Right cardiac atrium (tissue), 5 donors: ENCODE measurements at regions not wholly inside any gene's neighbourhood (a gene's known extent, or its start where the extent isn't known, plus 50 kb on each side); places are given as distances from the start of the nearest gene placed in this dataset.

Source experiments
- ATAC-seq, 2 donors: fragments of 200-7000 bp; cut with Tn5 transposase; one replicate each; pipeline versions ENCODE4 v1.8.0 to v1.9.1; 2020; ENCODE audit warnings: moderate library complexity in 2 of 2, mild to moderate bottlenecking in 1 of 2
- DNase-seq, 3 donors: peaks; one replicate each; pipeline ENCODE4 v3.0.0-alpha.2; 2020
- H3K27ac ChIP-seq: one replicate; pipeline ENCODE4 v1.5.1; 2013; ENCODE audit warnings: mild to moderate bottlenecking, low read length, control low read depth, moderate library complexity
- H3K27me3 ChIP-seq: one replicate; pipeline ENCODE4 v1.6.1; 2013; ENCODE audit not compliant: control insufficient read depth, insufficient read depth
- H3K4me1 ChIP-seq: one replicate; pipeline ENCODE4 v1.6.1; 2013; ENCODE audit warnings: low read length; ENCODE audit not compliant: control insufficient read depth, insufficient read depth
- H3K4me3 ChIP-seq: one replicate; pipeline ENCODE4 v1.5.1; 2013; ENCODE audit warnings: low read length, control low read depth
- H3K9me3 ChIP-seq: one replicate; pipeline ENCODE4 v1.6.1; 2013; ENCODE audit warnings: low read length; ENCODE audit not compliant: control insufficient read depth
- WGBS: extraction: QIAGEN DNeasy Blood & Tissue Kit; methylation state at CpG from one replicate; pipeline ENCODE4 v1.1.7; 2013; 5-methylcytosine and 5-hydroxymethylcytosine counted together
- intact Hi-C, 4 donors: fragments of 100-400 bp; cut with DNase I; formaldehyde crosslinking; loops; one replicate each; pipeline versions ENCODE4 v1.11.0 to v1.14.0; 2022 to 2023
- donor health status: healthy with polysubstance abuse.
- donor health status: DM: no; HTN: yes; CAD: no.
- donor health status: DM: no; HTN: no; CAD: no.
- donor health status: DM: no; HTN: yes; CAD: no; lungs with severe emphysema.
- donor health status: DM: yes; HTN: yes; CAD: no.

DNA sequence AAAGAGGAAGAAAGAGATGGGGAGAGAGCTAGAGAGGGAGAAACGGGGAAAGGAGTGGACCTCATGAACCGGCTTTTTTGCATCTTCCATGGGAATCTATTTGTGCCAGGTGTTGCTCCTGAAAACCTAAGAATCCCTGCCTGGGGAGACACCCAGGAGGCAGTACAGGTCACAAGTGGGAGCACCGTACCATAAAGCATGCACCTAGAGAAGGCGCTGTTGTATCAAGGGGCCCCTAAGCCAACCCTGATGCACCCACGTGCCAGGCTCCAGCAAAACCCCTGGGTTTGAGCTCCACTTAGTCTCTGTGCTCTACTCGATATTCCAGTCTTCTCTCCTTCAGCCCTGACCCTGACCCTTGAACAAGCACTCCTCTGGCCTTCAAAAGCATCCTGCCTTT is 233.6 kb downstream of the RRAGC start:
- no peak for DNase-seq
- WGBS: 76% methylated on average over 6 of the region's 6 CpGs
- H3K4me1 ChIP-seq: no peaks in the 10 kb centered on the region
- intact Hi-C loops: no loop called here
- H3K4me3 ChIP-seq: no peak overlapping the region
- H3K27ac ChIP-seq: no peak overlapping the region
- no peak for ATAC-seq
- H3K9me3 ChIP-seq: no peaks in the 10 kb centered on the region
- no peaks in the 10 kb centered on the region for H3K27me3 ChIP-seq

DNA sequence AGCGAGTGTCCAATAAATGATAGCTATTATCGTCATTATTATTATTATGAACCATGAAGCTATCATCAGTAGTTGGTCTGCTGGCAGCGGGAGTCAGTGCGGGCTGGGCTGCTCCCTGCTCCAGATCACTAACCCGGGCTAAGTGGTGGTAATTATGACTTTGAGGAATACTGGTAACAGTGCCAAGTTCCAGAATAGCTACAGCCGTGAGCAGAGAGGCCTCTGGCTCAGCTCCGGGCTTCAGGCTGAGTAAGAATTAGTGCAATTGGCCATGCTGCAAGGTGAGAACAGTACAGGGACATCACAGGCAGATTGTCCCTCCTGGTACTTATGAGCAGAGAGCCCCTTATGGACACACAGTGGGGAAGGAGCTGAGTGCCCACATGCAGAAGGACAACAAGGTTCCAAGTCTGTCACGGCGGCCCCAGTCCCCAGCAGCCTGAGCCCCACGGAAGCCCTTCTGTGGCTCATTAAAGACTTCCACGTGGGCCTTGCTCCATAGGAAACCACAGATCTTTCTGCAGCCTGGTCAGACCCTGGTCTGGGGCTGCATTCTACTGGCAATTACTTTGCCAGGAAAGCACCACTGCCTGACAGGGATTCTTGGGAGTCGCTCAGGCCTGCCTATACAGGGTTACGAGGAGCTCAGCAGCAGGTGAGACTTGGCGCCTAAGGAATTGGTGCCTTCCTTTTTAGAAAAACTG is 235.1 kb downstream of the RRAGC start:
- no peak overlapping the region for H3K27ac ChIP-seq
- no peak overlapping the region for H3K4me3 ChIP-seq
- no peaks in the 10 kb centered on the region for H3K27me3 ChIP-seq
- ATAC-seq (peak; percentile 87 to 88), DNase-seq (peak in 1 of 3 donors; percentile 57)
- no peaks in the 10 kb centered on the region for H3K4me1 ChIP-seq
- no peaks in the 10 kb centered on the region for H3K9me3 ChIP-seq
- WGBS: 55% methylated on average over 14 of the region's 14 CpGs
- intact Hi-C loops: no loop called here

DNA sequence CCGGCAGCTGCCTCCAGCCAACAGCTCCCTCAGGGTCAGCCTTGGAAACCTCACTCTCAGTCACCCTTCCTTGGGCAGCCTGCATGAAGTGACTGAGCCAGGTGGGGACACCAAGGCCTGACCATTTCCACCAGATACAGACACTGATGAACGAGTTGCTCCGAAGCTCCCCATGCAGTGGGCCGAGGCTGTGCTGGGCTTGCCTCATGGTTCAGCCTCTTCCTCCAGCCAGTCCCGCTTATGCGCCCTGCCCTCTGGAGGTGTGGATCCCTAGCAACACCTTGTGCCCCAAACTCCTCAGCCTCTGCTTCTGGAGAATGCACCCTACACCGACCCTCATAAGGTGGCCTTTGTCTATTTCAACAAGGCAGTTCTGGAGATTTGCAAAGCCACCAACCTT is 236.0 kb downstream of the RRAGC start:
- intact Hi-C loops: no loop called here
- H3K27ac ChIP-seq: no peak overlapping the region
- no peaks in the 10 kb centered on the region for H3K9me3 ChIP-seq
- ATAC-seq (no peak), DNase-seq (no peak)
- 86% methylated on average over 7 of the region's 7 CpGs for WGBS
- H3K4me1 ChIP-seq: no peaks in the 10 kb centered on the region
- no peaks in the 10 kb centered on the region for H3K27me3 ChIP-seq
- no peak overlapping the region for H3K4me3 ChIP-seq

DNA sequence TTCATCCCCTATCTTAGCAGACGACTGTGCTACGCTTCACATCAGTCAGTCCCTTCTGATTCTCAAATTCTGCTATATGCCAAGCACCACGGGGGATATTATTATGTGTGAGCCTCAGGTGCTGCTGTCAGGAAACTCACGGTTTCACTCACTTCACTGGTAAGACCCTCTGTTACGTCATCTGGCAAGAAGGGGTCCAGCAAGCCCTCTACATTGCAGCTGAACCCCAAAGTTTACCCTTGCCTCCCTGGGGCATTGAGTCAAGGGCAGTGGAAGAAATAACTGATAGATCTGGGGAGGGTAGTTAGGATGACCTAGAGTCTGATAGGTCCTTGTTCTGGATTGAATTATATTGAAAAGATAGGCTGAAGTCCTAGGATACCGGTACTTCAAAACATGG is 237.4 kb downstream of the RRAGC start:
- Histone ChIP-seq H3K27ac (no peak overlapping the region), H3K27me3 (no peaks in the 10 kb centered on the region), H3K4me1 (no peaks in the 10 kb centered on the region), H3K4me3 (no peak overlapping the region), H3K9me3 (no peaks in the 10 kb centered on the region)
- intact Hi-C loops: loop anchor here in 1 of 4 donors (1.0 kb wide), 1 partner anchor 194 kb away; no protein-coding TSS in a partner anchor
- no peak for ATAC-seq
- no peak for DNase-seq
- 89% methylated on average over 6 of the region's 6 CpGs for WGBS

DNA sequence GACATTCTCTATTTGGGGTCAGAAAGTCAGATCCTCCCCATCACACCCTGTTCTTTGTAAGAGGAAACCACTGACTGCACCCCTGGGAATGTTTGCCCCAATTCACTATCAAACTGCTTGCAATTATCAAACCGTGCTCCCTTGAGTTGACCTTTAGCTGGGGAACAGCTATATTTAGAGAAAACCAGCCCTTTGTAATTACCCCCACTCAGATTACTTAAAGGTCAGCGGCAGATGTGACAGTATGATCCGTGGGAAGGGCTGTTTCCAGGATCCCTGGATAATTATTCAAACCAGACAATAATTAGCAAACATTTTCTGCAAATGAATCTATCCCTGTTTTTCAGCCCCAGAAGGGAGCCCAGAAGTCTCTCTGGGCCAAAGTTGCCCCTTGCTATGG is 242.7 kb downstream of the RRAGC start:
- peak in 1 of 2 donors; percentile 16 for ATAC-seq
- WGBS: 29% methylated on average over 3 of the region's 3 CpGs
- no peaks in the 10 kb centered on the region for H3K9me3 ChIP-seq
- intact Hi-C loops: loop anchor here in 1 of 4 donors (10.0 kb wide), 1 partner anchor 208 kb away; no protein-coding TSS in a partner anchor
- H3K4me3 ChIP-seq: no peak overlapping the region
- no peak for DNase-seq
- H3K27me3 ChIP-seq: no peaks in the 10 kb centered on the region
- H3K27ac ChIP-seq: no peak overlapping the region
- H3K4me1 ChIP-seq: no peaks in the 10 kb centered on the region

DNA sequence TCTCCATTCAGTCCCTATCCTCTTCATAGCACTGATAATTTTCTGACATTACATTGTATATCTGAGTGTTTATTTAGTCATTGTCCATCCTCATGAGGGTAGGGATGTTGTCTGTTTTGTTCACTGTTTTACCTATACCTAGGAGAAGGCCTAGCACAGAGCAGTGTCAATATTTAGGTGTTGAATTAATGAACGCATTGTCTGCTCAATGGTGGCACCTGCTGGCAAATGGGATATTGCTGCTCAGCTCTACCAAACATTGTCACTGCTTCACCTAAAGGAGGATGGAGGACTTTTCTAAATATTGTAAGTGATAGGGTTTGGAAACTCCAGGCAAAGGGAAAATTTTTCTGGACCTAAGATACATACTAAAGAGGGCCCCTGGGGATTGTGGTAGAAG is 243.9 kb downstream of the RRAGC start:
- Histone ChIP-seq H3K27me3 (no peaks in the 10 kb centered on the region), H3K9me3 (no peaks in the 10 kb centered on the region), H3K27ac (no peak overlapping the region), H3K4me3 (no peak overlapping the region), H3K4me1 (no peaks in the 10 kb centered on the region)
- ATAC-seq: no peak
- intact Hi-C loops: loop anchor here in 1 of 4 donors (10.0 kb wide), 1 partner anchor 209 kb away; no protein-coding TSS in a partner anchor
- no peak for DNase-seq
- WGBS: 94% methylated on average over 1 of the region's 1 CpG

DNA sequence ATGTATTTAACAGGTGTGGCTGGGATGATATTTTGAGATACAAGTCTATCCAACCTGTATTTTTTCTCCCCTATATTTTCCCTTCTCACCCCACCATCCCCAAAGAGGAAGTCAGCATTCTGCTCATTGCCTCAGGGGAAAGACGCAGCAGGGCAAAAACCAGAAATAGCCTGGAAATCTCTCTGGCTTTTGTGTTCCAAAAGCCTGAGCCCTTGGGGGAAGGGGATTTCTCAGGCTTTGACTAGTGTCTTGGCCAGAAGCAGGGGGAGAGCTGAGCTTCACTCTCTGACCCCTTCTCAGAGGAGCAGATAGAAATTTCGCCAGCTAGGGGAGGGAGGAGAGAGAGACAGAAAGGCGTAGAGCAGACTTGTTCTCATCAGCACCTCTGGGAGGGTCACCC is 244.7 kb downstream of the RRAGC start:
- H3K4me1 ChIP-seq: no peaks in the 10 kb centered on the region
- H3K9me3 ChIP-seq: no peaks in the 10 kb centered on the region
- intact Hi-C loops: loop anchor here in 1 of 4 donors (10.0 kb wide), 1 partner anchor 210 kb away; no protein-coding TSS in a partner anchor
- DNase-seq: no peak
- 38% methylated on average over 3 of the region's 3 CpGs for WGBS
- H3K4me3 ChIP-seq: no peak overlapping the region
- H3K27me3 ChIP-seq: no peaks in the 10 kb centered on the region
- ATAC-seq: no peak
- no peak overlapping the region for H3K27ac ChIP-seq

DNA sequence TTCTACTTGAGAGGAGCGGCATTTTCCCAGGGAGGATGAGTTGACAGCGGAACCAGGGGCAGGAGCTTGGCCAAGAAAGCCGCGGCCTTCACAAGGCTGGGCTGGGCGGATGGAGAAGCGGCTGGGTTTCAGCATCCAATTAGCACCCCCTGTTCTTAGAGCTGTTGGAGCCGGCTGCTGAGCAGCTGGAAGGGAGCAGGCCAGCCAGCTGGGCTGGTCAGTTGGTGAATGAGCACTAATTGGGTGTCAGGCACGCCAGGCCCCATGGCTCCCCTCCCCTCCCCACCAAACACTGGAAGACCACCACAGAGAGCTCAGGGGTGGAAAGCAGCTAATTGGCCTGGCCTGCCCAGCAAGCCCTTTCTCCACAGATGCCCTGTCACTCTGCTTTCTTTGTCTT is 245.6 kb downstream of the RRAGC start:
- intact Hi-C loops: loop anchor here in 1 of 4 donors (10.0 kb wide), 1 partner anchor 211 kb away; no protein-coding TSS in a partner anchor
- Histone ChIP-seq H3K27ac (peak overlapping the region; percentile 20), H3K4me1 (no peaks in the 10 kb centered on the region), H3K4me3 (no peak overlapping the region), H3K9me3 (no peaks in the 10 kb centered on the region), H3K27me3 (no peaks in the 10 kb centered on the region)
- DNase-seq (peak; percentile 33 to 75 (median 71)), ATAC-seq (peak; percentile 51 to 68)
- WGBS: 49% methylated on average over 8 of the region's 8 CpGs

DNA sequence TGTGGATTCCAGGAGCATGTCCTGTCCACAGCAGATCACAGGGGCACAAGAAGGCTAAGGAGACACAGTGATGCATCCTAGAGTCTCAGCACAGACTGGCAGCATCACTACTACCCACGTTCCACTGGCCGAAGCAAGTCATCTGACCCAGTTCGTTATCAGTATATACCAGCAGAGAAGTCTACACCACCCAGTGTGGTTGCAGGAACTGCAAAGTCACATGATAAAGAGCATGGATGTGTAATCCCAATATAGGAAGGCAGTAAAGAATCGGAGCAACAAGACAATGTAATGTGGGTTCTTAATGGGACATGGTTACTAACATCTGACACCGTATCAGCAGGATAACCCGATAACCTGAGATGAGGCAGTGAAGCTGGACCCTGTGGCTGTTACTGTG is 246.6 kb downstream of the RRAGC start:
- no peak for DNase-seq
- H3K9me3 ChIP-seq: no peaks in the 10 kb centered on the region
- no peak overlapping the region for H3K27ac ChIP-seq
- WGBS: 90% methylated on average over 6 of the region's 6 CpGs
- no peak overlapping the region for H3K4me3 ChIP-seq
- ATAC-seq: no peak
- H3K27me3 ChIP-seq: no peaks in the 10 kb centered on the region
- no peaks in the 10 kb centered on the region for H3K4me1 ChIP-seq
- intact Hi-C loops: loop anchor here in 1 of 4 donors (10.0 kb wide), 1 partner anchor 212 kb away; no protein-coding TSS in a partner anchor

DNA sequence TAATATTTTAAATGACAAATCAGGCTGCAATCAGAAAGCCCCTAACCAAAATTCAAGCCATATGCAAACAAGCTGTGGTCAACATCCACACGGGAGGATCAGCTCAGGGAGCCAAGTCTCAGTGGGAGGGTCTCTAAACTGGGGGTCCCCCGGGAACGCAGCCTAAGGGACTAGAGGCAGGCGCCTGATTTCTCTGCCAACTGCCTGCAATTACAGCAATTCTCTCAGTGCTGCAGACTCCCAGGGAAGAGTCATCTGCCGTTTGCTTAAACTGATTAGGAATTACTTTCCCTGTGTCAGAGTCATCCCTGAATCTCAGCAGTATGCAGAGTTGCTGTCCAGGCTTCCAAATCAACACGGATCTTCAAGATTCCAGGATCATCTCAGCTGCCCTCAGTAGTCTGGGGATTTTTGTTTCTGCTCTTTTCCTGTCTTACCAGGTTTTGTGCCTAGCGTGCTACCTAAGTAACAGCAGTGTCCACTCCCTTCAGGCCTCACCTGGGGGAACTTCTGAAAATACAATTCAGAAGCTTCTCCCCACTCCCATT is 247.8 kb downstream of the RRAGC start:
- Histone ChIP-seq H3K27ac (no peak overlapping the region), H3K27me3 (no peaks in the 10 kb centered on the region), H3K4me3 (no peak overlapping the region), H3K4me1 (no peaks in the 10 kb centered on the region), H3K9me3 (no peaks in the 10 kb centered on the region)
- 35% methylated on average over 7 of the region's 7 CpGs for WGBS
- ATAC-seq (no peak), DNase-seq (no peak)
- intact Hi-C loops: loop anchor here in 1 of 4 donors (10.0 kb wide), 1 partner anchor 213 kb away; no protein-coding TSS in a partner anchor

DNA sequence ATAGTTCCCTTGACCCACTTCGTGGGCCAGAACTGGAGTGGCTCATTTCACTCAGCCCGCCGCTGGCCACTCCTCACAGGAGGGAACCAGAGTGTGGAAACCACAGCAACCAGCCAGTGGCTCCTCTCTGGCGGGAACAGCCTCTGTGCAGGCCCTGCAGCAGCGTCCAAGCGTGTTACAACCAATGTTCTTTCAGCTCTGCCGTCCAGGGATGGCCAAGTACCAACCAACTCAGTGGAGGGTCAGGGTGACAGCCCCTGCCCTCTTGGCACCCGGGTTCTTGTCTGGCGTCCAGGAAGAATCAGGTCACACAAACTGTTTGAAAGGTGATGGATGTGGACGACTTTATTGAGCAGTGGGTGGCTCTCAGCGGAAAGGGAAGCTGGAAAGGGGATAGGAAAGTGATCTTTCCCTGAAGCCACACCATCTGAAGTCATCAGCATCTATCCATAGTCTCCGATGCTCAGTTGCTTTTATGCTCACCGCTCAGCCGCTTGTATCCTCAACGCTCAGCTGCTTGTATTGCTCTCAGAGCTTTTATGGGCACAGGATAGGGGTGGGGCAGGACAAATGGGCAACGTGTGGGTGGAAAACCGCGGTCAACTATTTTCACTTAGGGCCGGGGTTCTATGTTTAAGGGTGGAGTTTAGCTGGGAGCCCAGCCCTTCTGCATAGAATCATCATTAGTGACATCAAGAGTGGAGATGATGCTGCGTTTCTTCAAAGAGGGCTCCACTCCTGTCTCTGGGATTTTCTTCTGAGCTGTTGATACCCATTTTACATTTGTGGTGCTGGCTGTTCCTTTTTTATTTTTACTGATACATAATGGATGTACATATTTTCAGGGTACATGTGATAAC is 250.2 kb downstream of the RRAGC start:
- Histone ChIP-seq H3K4me1 (no peaks in the 10 kb centered on the region), H3K27me3 (no peaks in the 10 kb centered on the region), H3K27ac (no peak overlapping the region), H3K4me3 (no peak overlapping the region), H3K9me3 (no peaks in the 10 kb centered on the region)
- ATAC-seq (no peak), DNase-seq (no peak)
- 87% methylated on average over 20 of the region's 20 CpGs for WGBS
- intact Hi-C loops: loop anchor here in 2 of 4 donors (5.0 to 10.0 kb wide), 3 partner anchors 208 to 228 kb away; no protein-coding TSS in a partner anchor
